Left renal cortex interstitium (tissue), 4 donors: ENCODE measurements at regions not wholly inside any gene's neighbourhood (a gene's known extent, or its start where the extent isn't known, plus 50 kb on each side); places are given as distances from the start of the nearest gene placed in this dataset.
"Not testable (repeated sequence)": the region's sequence is repeated elsewhere in the genome, so short reads cannot be mapped to it uniquely, and the experiment has no call there.

Experiments used
- DNase-seq, 4 donors: peaks; one replicate each; pipeline ENCODE4 v3.0.0-alpha.2; 2013; ENCODE audit warnings: low read depth in 4 of 4, low spot score in 2 of 4, missing footprints in 1 of 4

DNA sequence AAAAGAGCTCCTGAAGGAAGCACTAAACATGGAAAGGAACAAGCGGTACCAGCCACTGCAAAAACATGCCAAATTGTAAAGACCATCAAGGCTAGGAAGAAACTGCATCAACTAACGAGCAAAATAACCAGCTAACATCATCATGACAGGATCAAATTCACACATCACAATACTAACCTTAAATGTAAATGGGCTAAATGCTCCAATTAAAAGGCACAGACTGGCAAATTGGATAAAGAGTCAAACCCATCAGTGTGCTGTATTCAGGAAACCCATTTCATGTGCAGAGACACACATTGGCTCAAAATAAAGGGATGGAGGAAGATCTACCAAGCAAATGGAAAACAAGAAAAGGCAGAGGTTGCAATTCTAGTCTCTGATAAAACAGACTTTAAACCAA, 69.7 kb upstream of the CCT8L2 start:
- DNase-seq, result not testable (repeated sequence)

DNA sequence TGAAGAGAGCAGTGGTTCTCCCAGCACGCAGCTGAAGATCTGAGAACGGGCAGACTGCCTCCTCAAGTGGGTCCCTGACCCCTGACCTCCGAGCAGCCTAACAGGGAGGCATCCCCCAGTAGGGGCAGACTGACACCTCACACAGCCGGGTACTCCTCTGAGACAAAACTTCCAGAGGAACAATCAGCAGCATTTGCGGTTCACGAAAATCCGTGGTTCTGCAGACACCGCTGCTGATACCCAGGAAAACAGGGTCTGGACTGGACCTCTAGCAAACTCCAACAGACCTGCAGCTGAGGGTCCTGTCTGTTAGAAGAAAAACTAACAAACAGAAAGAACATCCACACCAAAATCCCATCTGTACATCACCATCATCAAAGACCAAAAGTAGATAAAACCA, 68.4 kb upstream of the CCT8L2 start:
- DNase-seq, result not testable (repeated sequence)

DNA sequence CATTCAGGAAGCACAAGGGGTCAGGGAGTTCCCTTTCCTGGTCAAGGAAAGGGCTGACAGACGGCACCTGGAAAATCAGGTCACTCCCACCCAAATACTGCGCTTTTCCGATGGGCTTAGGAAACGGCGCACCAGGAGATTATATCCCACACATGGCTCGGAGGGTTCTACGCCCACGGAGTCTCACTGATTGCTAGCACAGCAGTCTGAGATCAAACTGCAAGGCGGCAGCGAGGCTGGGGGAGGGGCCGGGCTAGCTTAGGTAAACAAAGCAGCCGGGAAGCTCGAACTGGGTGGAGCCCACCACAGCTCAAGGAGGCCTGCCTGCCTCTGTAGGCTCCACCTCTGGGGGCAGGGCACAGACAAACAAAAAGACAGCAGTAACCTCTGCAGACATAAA, 68.0 kb upstream of the CCT8L2 start:
- DNase-seq, result not testable (repeated sequence)

GRCh38 chr22:16659273-16659834, 66.7 kb upstream of the CCT8L2 start:
- DNase-seq, result not testable (repeated sequence)

GRCh38 chr22:16658068-16658467, 65.5 kb upstream of the CCT8L2 start:
- no peak for DNase-seq

DNA sequence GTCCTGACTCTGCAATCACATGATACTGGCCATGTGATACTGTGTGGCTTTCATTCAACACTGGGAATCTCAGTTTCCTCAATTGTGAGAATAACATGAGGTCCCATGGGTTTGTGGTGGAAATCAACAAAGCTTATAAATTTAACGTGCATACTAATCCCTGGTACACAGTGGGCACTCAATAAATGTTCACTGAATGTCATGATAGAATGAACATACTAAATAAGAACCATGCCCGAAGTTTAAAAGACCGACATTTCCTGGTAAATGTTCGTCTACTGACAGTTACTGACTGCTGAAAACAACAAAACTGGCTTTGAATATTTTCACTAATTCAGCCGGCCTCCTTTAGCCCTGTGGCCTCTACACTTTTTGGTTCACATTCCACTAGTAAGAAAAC, 62.3 kb upstream of the CCT8L2 start:
- DNase-seq, result no peak

GRCh38 chr22:16654336-16654735, 61.7 kb upstream of the CCT8L2 start:
- DNase-seq, result not testable (repeated sequence)

- DNase-seq, result not testable (repeated sequence)
Observed at GRCh38 chr22:16653222-16653621, 60.6 kb upstream of the CCT8L2 start.

- DNase-seq, result no peak
Observed at GRCh38 chr22:16651217-16651616, 58.6 kb upstream of the CCT8L2 start.
